Heart right ventricle (tissue), 16 donors: ENCODE measurements at regions not wholly inside any gene's neighbourhood (a gene's known extent, or its start where the extent isn't known, plus 50 kb on each side); places are given as distances from the start of the nearest gene placed in this dataset.
"Not testable (repeated sequence)": the region's sequence is repeated elsewhere in the genome, so short reads cannot be mapped to it uniquely, and the experiment has no call there.

Experiments
- ATAC-seq, 8 donors: fragments of 200-7000 bp; cut with Tn5 transposase; one replicate each; pipeline ENCODE4 v1.9.1; 2020; ENCODE audit warnings: mild to moderate bottlenecking in 8 of 8, moderate library complexity in 8 of 8, moderate number of reproducible peaks in 1 of 8
- DNase-seq, 2 donors: peaks; one replicate each; pipeline ENCODE4 v3.0.0-alpha.2; 2020
- H3K27ac ChIP-seq, 10 donors: fragments of 200-600 bp; sonication (generic) in 2 of 10; one replicate each; pipeline versions ENCODE4 v1.5.0 to v1.8.0; 2020 to 2022; ENCODE audit warnings: mild to moderate bottlenecking in 3 of 10
- H3K27me3 ChIP-seq, 7 donors: fragments of 200-600 bp; one replicate each; pipeline ENCODE4 v1.8.0; 2021 to 2022; ENCODE audit warnings: mild to moderate bottlenecking in 2 of 7
- H3K36me3 ChIP-seq, 9 donors: fragments of 200-600 bp; sonication (generic) in 1 of 9; one replicate each; pipeline versions ENCODE4 v1.5.0 to v1.8.0; 2020 to 2022; ENCODE audit warnings: mild to moderate bottlenecking in 2 of 9
- H3K4me1 ChIP-seq, 9 donors: fragments of 200-600 bp; sonication (generic) in 1 of 9; one replicate each; pipeline versions ENCODE4 v1.5.0 to v1.8.0; 2020 to 2022; ENCODE audit warnings: mild to moderate bottlenecking in 4 of 9
- H3K4me3 ChIP-seq, 10 donors: fragments of 200-600 bp; sonication (generic) in 2 of 10; one replicate each; pipeline versions ENCODE4 v1.5.0 to v1.8.0; 2020 to 2022; ENCODE audit warnings: mild to moderate bottlenecking in 7 of 10, moderate library complexity in 2 of 10
- H3K9me3 ChIP-seq, 11 donors: fragments of 200-600 bp in 10 of 11; sonication (generic) in 2 of 11; one replicate each; pipeline versions ENCODE4 v1.5.0 to v1.8.0; 2013 to 2022; ENCODE audit warnings: mild to moderate bottlenecking in 2 of 11, control low read depth in 1 of 11, moderate library complexity in 1 of 11
- WGBS, 2 donors: extraction: QIAGEN DNeasy Blood & Tissue Kit; methylation state at CpG; one replicate each; pipeline ENCODE4 v1.1.7; 2013; ENCODE audit warnings: inconsistent platforms in 1 of 2; 5-methylcytosine and 5-hydroxymethylcytosine counted together
- intact Hi-C, 10 donors: fragments of 100-400 bp; cut with DNase I; formaldehyde crosslinking; loops; one replicate each; pipeline versions ENCODE4 v1.11.1 to v1.14.2; 2022
- TF ChIP-seq, protein P1 (sequence below), 9 donors: fragments of 200-600 bp; sonication (generic) in 2 of 9; IDR thresholded peaks; one replicate each; pipeline versions ENCODE4 v1.5.0 to v1.8.0; 2021 to 2022; ENCODE audit warnings: antibody characterized with exemption in 9 of 9, mild to moderate bottlenecking in 5 of 9, moderate library complexity in 1 of 9
- donor health status: Arrhythmogenic right ventricular cardiomyopathy.
- donor health status: ischemic (EF 13 %, LVEDD 7.1; RV severe dilation, severe dysfunction).
- donor health status: healthy with polysubstance abuse.
- donor health status: DM: no; HTN: yes; CAD: no.
- donor health status: DM: no; HTN: no; CAD: no.
- donor health status: ischemic (EF 25% LVEDD 6.9; RV normal size, moderate dysfunction).
- donor health status: ischemic (EF 25% LVEDD 5.7; RV mildly dilated, moderate dysfunction).
- donor health status: healthy.
- donor health status: DM: yes; HTN: yes; CAD: no.
- donor health status: Ischemic cardiomyopathy.
- donor health status: ischemic (EF 35%, LVEDD 5.7; RV mildly dilated, moderate dysfunction).
- donor health status: nonischemic (EF 11% LVEDD 7.7; RV severe dilation, severe dysfunction).
- donor health status: DM: yes; HTN: yes; CAD: no.
- donor health status: PGD.
- donor health status: ischemic (EF 29% LVEDD 5.4; RV normal size, mild dysfunction).
- donor health status: nonischemic (EF 23%, LVEDD 6.1; RV moderate dilation, normal function).

DNA sequence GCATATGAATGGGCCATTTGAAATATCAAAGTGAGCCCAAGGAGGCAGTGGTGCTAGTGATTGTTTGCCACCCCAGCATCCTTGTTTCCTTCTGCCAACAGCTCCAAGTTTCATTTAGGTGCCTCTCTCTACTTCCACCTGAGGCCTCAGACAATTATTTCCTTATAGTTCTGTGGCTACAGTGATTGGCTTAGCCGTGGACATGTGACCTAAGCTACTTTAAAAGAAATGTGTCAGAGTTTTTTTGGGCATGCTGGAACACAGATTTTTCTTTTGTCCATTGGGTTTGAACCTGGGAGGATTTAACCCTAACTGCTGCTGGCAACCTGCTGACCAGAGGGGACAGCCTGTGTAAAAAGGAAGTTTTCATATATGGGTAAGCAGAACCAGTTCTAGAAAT is 319.4 kb downstream of the CD109 start:
- H3K36me3 ChIP-seq, result no peaks in the 10 kb centered on the region
- intact Hi-C loops, result no loop called here
- H3K4me1 ChIP-seq, result no peaks in the 10 kb centered on the region
- DNase-seq, result no peak
- TF ChIP-seq, protein P1, sequence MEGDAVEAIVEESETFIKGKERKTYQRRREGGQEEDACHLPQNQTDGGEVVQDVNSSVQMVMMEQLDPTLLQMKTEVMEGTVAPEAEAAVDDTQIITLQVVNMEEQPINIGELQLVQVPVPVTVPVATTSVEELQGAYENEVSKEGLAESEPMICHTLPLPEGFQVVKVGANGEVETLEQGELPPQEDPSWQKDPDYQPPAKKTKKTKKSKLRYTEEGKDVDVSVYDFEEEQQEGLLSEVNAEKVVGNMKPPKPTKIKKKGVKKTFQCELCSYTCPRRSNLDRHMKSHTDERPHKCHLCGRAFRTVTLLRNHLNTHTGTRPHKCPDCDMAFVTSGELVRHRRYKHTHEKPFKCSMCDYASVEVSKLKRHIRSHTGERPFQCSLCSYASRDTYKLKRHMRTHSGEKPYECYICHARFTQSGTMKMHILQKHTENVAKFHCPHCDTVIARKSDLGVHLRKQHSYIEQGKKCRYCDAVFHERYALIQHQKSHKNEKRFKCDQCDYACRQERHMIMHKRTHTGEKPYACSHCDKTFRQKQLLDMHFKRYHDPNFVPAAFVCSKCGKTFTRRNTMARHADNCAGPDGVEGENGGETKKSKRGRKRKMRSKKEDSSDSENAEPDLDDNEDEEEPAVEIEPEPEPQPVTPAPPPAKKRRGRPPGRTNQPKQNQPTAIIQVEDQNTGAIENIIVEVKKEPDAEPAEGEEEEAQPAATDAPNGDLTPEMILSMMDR (IDR thresholded peaks at IDR 0.05), result no peak
- no peak for ATAC-seq
- no peak overlapping the region for H3K4me3 ChIP-seq
- no peaks in the 10 kb centered on the region for H3K27me3 ChIP-seq
- no peak overlapping the region for H3K27ac ChIP-seq
- WGBS, 2 donors, result 68 to 86% methylated on average over 1 of the region's 1 CpG
- peaks cover 0 to 34% (median 6%) of the 10 kb centered on the region in 11 donors for H3K9me3 ChIP-seq

DNA sequence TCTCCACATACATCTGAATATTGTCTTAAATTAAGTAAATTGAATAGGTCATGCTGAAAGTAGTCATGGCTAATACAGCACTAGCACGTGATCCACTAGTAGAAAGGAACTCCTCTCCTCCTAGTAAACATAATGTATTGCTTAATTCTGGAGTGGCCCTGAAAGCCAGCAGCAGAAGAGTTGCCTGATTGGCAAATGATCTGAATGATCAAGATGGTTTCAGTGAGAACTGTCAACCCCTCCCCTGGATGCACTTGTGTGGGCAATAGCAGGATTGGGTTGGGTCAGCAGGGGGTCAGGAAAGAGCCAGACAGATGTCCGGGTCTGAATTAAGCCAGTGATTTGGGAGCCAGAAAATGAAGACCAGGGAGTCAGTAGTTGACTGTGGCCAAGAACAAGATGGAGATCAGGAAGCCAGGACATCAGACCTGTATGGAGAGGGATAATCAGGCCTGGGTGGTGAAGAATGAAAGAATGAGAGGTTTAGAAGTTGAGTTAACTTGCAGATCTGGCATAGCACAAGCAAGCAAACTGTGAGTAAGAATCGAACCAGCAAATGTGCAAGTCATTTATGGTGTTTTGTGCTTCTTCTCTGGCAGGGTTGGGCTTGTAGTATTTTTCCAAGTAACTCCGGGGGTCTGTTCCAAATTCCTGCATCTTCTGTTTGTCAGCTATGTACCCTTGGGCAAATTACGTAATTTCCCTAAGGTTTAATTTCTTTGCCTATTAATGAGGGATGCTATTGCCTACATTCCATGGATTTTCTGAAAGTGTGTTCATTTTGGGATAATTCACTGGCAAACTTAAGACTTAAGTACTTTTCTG is 304.9 kb downstream of the CD109 start:
- TF ChIP-seq, protein P1 (IDR thresholded peaks at IDR 0.05), result no peak
- ATAC-seq (no peak), DNase-seq (no peak)
- H3K9me3 ChIP-seq, result peaks cover 0 to 7% (median 4%) of the 10 kb centered on the region in 11 donors
- 63 to 66% methylated on average over 5 of the region's 5 CpGs for WGBS, 2 donors
- H3K4me3 ChIP-seq, result no peak overlapping the region
- H3K36me3 ChIP-seq, result no peaks in the 10 kb centered on the region
- no peaks in the 10 kb centered on the region for H3K4me1 ChIP-seq
- H3K27ac ChIP-seq, result no peak overlapping the region
- no peaks in the 10 kb centered on the region for H3K27me3 ChIP-seq
- intact Hi-C loops, result no loop called here

DNA sequence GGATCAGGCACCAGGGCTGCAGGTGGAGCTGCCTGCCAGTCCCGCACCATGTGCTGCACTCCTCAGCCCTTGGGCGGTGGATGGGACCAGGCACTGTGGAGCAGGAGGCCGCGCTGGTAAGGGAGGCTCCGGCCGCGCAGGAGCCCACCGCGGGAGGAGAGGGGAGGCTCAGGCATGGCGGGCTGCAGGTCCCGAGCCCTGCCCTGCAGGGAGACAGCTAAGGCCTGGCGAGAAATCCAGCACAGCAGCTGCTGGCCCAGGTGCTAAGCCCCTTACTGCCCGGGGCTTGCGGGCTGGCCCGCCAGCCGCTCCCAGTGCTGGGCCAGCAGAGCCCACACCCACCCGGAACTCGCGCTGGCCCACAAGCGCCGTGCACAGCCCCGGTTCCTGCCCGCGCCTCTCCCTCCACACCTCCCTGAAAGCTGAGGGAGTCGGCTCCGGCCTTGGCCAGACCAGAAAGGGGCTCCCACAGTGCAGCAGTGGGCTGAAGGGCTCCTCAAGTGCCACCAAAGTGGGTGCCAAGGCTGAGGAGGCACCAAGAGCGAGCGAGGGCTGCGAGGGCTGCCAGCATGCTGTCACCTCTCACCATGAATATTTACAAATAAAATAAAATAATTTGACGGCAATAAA is 294.7 kb downstream of the CD109 start:
- WGBS, 2 donors, result 96 to 97% methylated on average over 30 of the region's 30 CpGs
- DNase-seq, H3K27ac ChIP-seq, H3K27me3 ChIP-seq, intact Hi-C loops, ATAC-seq, H3K36me3 ChIP-seq, H3K4me1 ChIP-seq, H3K4me3 ChIP-seq, H3K9me3 ChIP-seq: not testable (repeated sequence)

DNA sequence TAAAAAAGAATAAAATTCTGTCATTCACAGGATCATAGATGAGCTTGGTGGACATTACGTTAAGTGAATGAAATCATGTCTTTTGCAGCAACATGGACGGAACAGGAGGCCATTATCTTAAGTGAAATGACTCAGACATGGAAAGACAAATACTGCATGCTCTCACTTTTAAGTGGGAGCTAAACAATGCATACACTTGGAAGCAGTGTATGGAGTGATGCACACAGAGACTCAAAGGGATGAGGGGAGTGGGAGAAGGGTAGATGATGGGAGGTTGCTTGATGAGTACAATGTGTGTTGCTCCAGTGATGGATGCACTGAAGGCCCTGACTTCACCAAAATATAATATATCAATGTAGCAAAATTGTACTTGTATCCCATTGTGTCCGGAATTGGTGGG is 293.4 kb downstream of the CD109 start:
- no peak overlapping the region for H3K27ac ChIP-seq
- H3K36me3 ChIP-seq, result no peaks in the 10 kb centered on the region
- 75 to 80% methylated on average over 3 of the region's 3 CpGs for WGBS, 2 donors
- intact Hi-C loops, result no loop called here
- no peaks in the 10 kb centered on the region for H3K9me3 ChIP-seq
- DNase-seq (no peak), ATAC-seq (no peak)
- TF ChIP-seq, protein P1 (IDR thresholded peaks at IDR 0.05), result no peak
- no peaks in the 10 kb centered on the region for H3K27me3 ChIP-seq
- no peak overlapping the region for H3K4me3 ChIP-seq
- H3K4me1 ChIP-seq, result no peaks in the 10 kb centered on the region

DNA sequence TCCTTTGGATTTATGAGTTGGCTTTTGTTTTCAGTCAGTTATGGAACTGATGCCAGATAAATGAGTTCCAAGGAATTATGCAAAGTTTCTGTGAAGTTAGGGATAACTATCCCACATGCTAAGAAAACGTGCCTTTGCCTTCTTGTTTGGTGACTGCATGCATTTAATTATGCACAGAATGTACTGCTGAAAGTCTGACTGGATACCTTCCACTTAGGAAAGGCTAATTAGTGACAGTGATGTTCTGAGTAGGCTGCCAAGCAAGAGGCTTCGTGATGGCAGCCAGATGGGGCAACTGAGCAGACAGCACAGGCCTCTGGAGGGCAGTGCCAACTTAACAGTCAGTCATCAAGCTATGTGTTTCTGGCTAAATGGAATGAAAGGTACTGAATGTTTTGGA is 289.9 kb downstream of the CD109 start:
- Histone ChIP-seq H3K27ac (no peak overlapping the region), H3K4me3 (no peak overlapping the region), H3K36me3 (no peaks in the 10 kb centered on the region), H3K27me3 (no peaks in the 10 kb centered on the region), H3K9me3 (peaks cover 0 to 21% (median 0%) of the 10 kb centered on the region in 11 donors), H3K4me1 (no peaks in the 10 kb centered on the region)
- 22 to 33% methylated on average over 2 of the region's 2 CpGs for WGBS, 2 donors
- ATAC-seq (no peak), DNase-seq (no peak)
- intact Hi-C loops, result no loop called here
- TF ChIP-seq, protein P1 (IDR thresholded peaks at IDR 0.05), result peak in 3 of 9 donors; percentile 11 to 36 (median 23)
